ENCODE measurements at regions not wholly inside any gene's neighbourhood (a gene's known extent, or its start where the extent isn't known, plus 50 kb on each side); places are given as distances from the start of the nearest gene placed in this dataset.
"Not testable (repeated sequence)": the region's sequence is repeated elsewhere in the genome, so short reads cannot be mapped to it uniquely, and the experiment has no call there.

GRCh38 chr5:91770400-91770799, 387.3 kb upstream of the ARRDC3 start:
- no peaks in the 10 kb centered on the region for H4K20me1 ChIP-seq (replicated peaks; ENCODE audit: control insufficient read depth, extremely low read depth, insufficient read depth, low read length)
- H3K27ac ChIP-seq (ENCODE audit: insufficient read depth, low read depth, low read length): no peak overlapping the region
- H3K27me3 ChIP-seq (ENCODE audit: control insufficient read depth in 2 of 2, insufficient read depth in 2 of 2, low read length in 2 of 2): no peaks in the 10 kb centered on the region
- no peak overlapping the region for H3K4me2 ChIP-seq (ENCODE audit: insufficient read depth, low read length)
- H3K36me3 ChIP-seq (ENCODE audit: control insufficient read depth in 2 of 2, extremely low read depth in 1 of 2, insufficient read depth in 2 of 2, low read length in 2 of 2): no peaks in the 10 kb centered on the region
- DNase-seq (ENCODE audit: low read depth, low spot score) (no peak), FAIRE-seq (no peak)
- H3K9ac ChIP-seq (replicated peaks; ENCODE audit: extremely low read depth, insufficient read depth, low read length): no peak overlapping the region
- CTCF ChIA-PET: no interaction called here
- no peak overlapping the region for H2AFZ ChIP-seq (ENCODE audit: low read depth, low read length)
- H3K9me1 ChIP-seq (replicated peaks; ENCODE audit: control insufficient read depth, extremely low read depth, insufficient read depth, low read length): no peaks in the 10 kb centered on the region
- dilution Hi-C loops (cut with MboI; ENCODE audit: extremely low pct_ligation_motif_present, low sequenced_read_pairs) (no loop called here), intact Hi-C loops (cut with micrococcal nuclease) (no loop called here)
- H3K9me3 ChIP-seq (replicated peaks; ENCODE audit: control insufficient read depth, insufficient read depth, low read length): no peaks in the 10 kb centered on the region
- TF ChIP-seq POLR2AphosphoS5 (IDR thresholded peaks at IDR 0.05; ENCODE audit: insufficient read depth, low read depth, low read length): no peak
- TF ChIP-seq GATA2 (IDR thresholded peaks at IDR 0.05; ENCODE audit: insufficient read depth, insufficient read length, low read depth, low read length): no peak
- no peak for TF ChIP-seq CTCF (IDR thresholded peaks at IDR 0.05; ENCODE audit: extremely low read depth in 1 of 2, insufficient read depth in 1 of 2, low read depth in 1 of 2, low read length in 2 of 2)
- no peak for TF ChIP-seq FOS (IDR thresholded peaks at IDR 0.05; ENCODE audit: borderline replicate concordance, insufficient read depth, low read length)
- no peak for TF ChIP-seq MYC (IDR thresholded peaks at IDR 0.05; ENCODE audit: low read depth, low read length)
- no peak for TF ChIP-seq EZH2 (IDR thresholded peaks at IDR 0.05; ENCODE audit: borderline replicate concordance, low read depth, low read length, severe bottlenecking)
- POLR2A ChIA-PET: no interaction called here
- BruUV-seq (replicated peaks): no TSS peak
- H3K4me1 ChIP-seq (ENCODE audit: control insufficient read depth, extremely low read depth, insufficient read depth, low read length): no peaks in the 10 kb centered on the region
- no peak overlapping the region for H3K4me3 ChIP-seq (replicated peaks in 1 of 3; ENCODE audit: insufficient read depth in 1 of 3, low read depth in 1 of 3, low read length in 3 of 3)
- no peaks in the 10 kb centered on the region for H3K79me2 ChIP-seq (ENCODE audit: control insufficient read depth, insufficient read depth, low read length)

DNA sequence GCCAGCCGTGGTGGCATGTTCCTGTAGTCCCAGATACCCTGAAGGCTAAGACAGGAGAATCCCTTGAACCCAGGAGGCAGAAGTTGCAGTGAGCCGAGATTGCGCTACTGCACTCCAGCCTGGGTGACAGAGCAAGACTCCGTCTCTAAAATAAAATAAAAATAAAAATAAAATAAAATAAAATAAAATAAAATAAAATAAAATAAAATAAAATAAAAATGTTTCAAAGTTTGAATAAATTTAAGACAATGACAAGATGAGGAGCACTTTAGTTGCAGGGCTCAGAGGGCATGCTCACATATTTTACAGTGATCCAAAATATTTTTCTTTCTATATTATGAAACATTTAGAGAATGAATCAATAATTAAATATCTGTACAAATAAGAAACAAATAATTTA, 374.3 kb upstream of the ARRDC3 start:
- H3K4me1 ChIP-seq (ENCODE audit: control insufficient read depth, extremely low read depth, insufficient read depth, low read length); POLR2A ChIA-PET; H3K4me2 ChIP-seq (ENCODE audit: insufficient read depth, low read length); H4K20me1 ChIP-seq (replicated peaks; ENCODE audit: control insufficient read depth, extremely low read depth, insufficient read depth, low read length); BruUV-seq (replicated peaks); H3K36me3 ChIP-seq (ENCODE audit: control insufficient read depth in 2 of 2, extremely low read depth in 1 of 2, insufficient read depth in 2 of 2, low read length in 2 of 2); DNase-seq (ENCODE audit: low read depth, low spot score); H3K9me3 ChIP-seq (replicated peaks; ENCODE audit: control insufficient read depth, insufficient read depth, low read length); H3K9ac ChIP-seq (replicated peaks; ENCODE audit: extremely low read depth, insufficient read depth, low read length); H3K27ac ChIP-seq (ENCODE audit: insufficient read depth, low read depth, low read length); H3K79me2 ChIP-seq (ENCODE audit: control insufficient read depth, insufficient read depth, low read length); H3K4me3 ChIP-seq (replicated peaks in 1 of 3; ENCODE audit: insufficient read depth in 1 of 3, low read depth in 1 of 3, low read length in 3 of 3); H3K9me1 ChIP-seq (replicated peaks; ENCODE audit: control insufficient read depth, extremely low read depth, insufficient read depth, low read length); FAIRE-seq; H3K27me3 ChIP-seq (ENCODE audit: control insufficient read depth in 2 of 2, insufficient read depth in 2 of 2, low read length in 2 of 2); dilution Hi-C loops (cut with MboI; ENCODE audit: extremely low pct_ligation_motif_present, low sequenced_read_pairs); intact Hi-C loops (cut with micrococcal nuclease); H2AFZ ChIP-seq (ENCODE audit: low read depth, low read length): not testable (repeated sequence)
- CTCF ChIA-PET: interaction anchor here (1.0 kb wide), 1 partner anchor 15 kb away, joined by 3 read pairs; no protein-coding TSS in a partner anchor

All from endothelial cell of umbilical vein (primary cell).